ENCODE measurements at regions not wholly inside any gene's neighbourhood (a gene's known extent, or its start where the extent isn't known, plus 50 kb on each side); places are given as distances from the start of the nearest gene placed in this dataset.

DNA sequence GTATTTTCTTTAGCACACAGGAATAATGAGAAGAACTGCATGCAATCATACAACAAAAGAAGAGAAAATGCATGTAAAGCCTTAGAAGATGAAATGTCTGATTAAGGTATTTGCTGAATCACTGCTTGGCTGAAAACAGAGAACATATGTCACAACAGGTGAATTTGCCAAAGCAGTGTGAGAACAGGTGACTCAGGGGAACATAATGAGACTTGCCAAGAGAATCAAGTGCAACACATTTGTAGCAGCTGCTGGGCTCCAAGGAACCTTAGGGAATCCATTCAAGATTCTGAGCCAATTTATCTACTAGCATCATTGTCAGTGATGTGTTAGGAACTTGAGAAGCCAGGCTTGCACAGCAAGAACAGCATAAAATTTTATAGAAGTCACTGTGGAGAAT is 273.1 kb downstream of the PCDH20 start:
- H3K27ac ChIP-seq (ENCODE audit: control insufficient read depth, insufficient read depth, low read length), result no peak overlapping the region
- H3K4me3 ChIP-seq (ENCODE audit: control insufficient read depth in 2 of 3, extremely low read depth in 1 of 3, insufficient read depth in 2 of 3, low read depth in 1 of 3, low read length in 3 of 3), result no peak overlapping the region
- dilution Hi-C loops (cut with MboI; ENCODE audit: extremely low pct_ligation_motif_present, low sequenced_read_pairs), result no loop called here
- no peaks in the 10 kb centered on the region for H3K9me3 ChIP-seq (ENCODE audit: control insufficient read depth, low read depth, low read length)
- no peaks in the 10 kb centered on the region for H3K9me1 ChIP-seq (ENCODE audit: control insufficient read depth, extremely low read depth, insufficient read depth, low read length)
- TF ChIP-seq, protein P1, sequence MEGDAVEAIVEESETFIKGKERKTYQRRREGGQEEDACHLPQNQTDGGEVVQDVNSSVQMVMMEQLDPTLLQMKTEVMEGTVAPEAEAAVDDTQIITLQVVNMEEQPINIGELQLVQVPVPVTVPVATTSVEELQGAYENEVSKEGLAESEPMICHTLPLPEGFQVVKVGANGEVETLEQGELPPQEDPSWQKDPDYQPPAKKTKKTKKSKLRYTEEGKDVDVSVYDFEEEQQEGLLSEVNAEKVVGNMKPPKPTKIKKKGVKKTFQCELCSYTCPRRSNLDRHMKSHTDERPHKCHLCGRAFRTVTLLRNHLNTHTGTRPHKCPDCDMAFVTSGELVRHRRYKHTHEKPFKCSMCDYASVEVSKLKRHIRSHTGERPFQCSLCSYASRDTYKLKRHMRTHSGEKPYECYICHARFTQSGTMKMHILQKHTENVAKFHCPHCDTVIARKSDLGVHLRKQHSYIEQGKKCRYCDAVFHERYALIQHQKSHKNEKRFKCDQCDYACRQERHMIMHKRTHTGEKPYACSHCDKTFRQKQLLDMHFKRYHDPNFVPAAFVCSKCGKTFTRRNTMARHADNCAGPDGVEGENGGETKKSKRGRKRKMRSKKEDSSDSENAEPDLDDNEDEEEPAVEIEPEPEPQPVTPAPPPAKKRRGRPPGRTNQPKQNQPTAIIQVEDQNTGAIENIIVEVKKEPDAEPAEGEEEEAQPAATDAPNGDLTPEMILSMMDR (optimal IDR thresholded peaks at IDR 0.05 in 1 of 3, IDR thresholded peaks at IDR 0.05 in 1 of 3, conservative IDR thresholded peaks at IDR 0.05 in 1 of 3; ENCODE audit: extremely low read depth in 1 of 3, insufficient read depth in 2 of 3, low read length in 3 of 3), result no peak
- TF ChIP-seq EZH2 (IDR thresholded peaks at IDR 0.05; ENCODE audit: low read length), result no peak
- FAIRE-seq (no peak), DNase-seq (ENCODE audit: low read depth, low spot score) (no peak)
- H3K27me3 ChIP-seq (ENCODE audit: control insufficient read depth, extremely low read depth, insufficient read depth, low read length), result no peaks in the 10 kb centered on the region
- H3K4me2 ChIP-seq (ENCODE audit: control insufficient read depth, extremely low read depth, insufficient read depth, low read depth, low read length), result no peak overlapping the region
- H3K9ac ChIP-seq (ENCODE audit: control insufficient read depth, extremely low read depth, insufficient read depth, low read length), result no peak overlapping the region
- H2AFZ ChIP-seq (ENCODE audit: control insufficient read depth, low read length), result no peak overlapping the region
- no peaks in the 10 kb centered on the region for H3K36me3 ChIP-seq (ENCODE audit: control insufficient read depth in 2 of 2, extremely low read depth in 1 of 2, insufficient read depth in 2 of 2, low read length in 2 of 2)
- H4K20me1 ChIP-seq (ENCODE audit: control insufficient read depth, extremely low read depth, insufficient read depth, low read length), result no peaks in the 10 kb centered on the region
- H3K79me2 ChIP-seq (ENCODE audit: control insufficient read depth, insufficient read depth, low read length), result no peaks in the 10 kb centered on the region
- no peaks in the 10 kb centered on the region for H3K4me1 ChIP-seq (ENCODE audit: control insufficient read depth, extremely low read depth, insufficient read depth, low read length)

GRCh38 chr13:61138857-61139256 is 276.8 kb downstream of the PCDH20 start:
- no peak for FAIRE-seq
- Histone ChIP-seq H3K4me1 (ENCODE audit: control insufficient read depth, extremely low read depth, insufficient read depth, low read length) (no peaks in the 10 kb centered on the region), H3K27ac (ENCODE audit: control insufficient read depth, insufficient read depth, low read length) (no peak overlapping the region), H3K79me2 (ENCODE audit: control insufficient read depth, insufficient read depth, low read length) (no peaks in the 10 kb centered on the region), H3K36me3 (ENCODE audit: control insufficient read depth in 2 of 2, extremely low read depth in 1 of 2, insufficient read depth in 2 of 2, low read length in 2 of 2) (no peaks in the 10 kb centered on the region), H3K9me3 (ENCODE audit: control insufficient read depth, low read depth, low read length) (no peaks in the 10 kb centered on the region), H2AFZ (ENCODE audit: control insufficient read depth, low read length) (no peak overlapping the region), H3K9me1 (ENCODE audit: control insufficient read depth, extremely low read depth, insufficient read depth, low read length) (no peaks in the 10 kb centered on the region), H3K9ac (ENCODE audit: control insufficient read depth, extremely low read depth, insufficient read depth, low read length) (no peak overlapping the region), H4K20me1 (ENCODE audit: control insufficient read depth, extremely low read depth, insufficient read depth, low read length) (no peaks in the 10 kb centered on the region), H3K4me2 (ENCODE audit: control insufficient read depth, extremely low read depth, insufficient read depth, low read depth, low read length) (no peak overlapping the region), H3K27me3 (ENCODE audit: control insufficient read depth, extremely low read depth, insufficient read depth, low read length) (no peaks in the 10 kb centered on the region), H3K4me3 (ENCODE audit: control insufficient read depth in 2 of 3, extremely low read depth in 1 of 3, insufficient read depth in 2 of 3, low read depth in 1 of 3, low read length in 3 of 3) (no peak overlapping the region)
- DNase-seq (ENCODE audit: low read depth, low spot score), result no peak
- dilution Hi-C loops (cut with MboI; ENCODE audit: extremely low pct_ligation_motif_present, low sequenced_read_pairs), result no loop called here
- TF ChIP-seq, protein P1 (optimal IDR thresholded peaks at IDR 0.05 in 1 of 3, IDR thresholded peaks at IDR 0.05 in 1 of 3, conservative IDR thresholded peaks at IDR 0.05 in 1 of 3; ENCODE audit: extremely low read depth in 1 of 3, insufficient read depth in 2 of 3, low read length in 3 of 3), result no peak
- no peak for TF ChIP-seq EZH2 (IDR thresholded peaks at IDR 0.05; ENCODE audit: low read length)
